HG03439 (cell line): ENCODE measurements at regions not wholly inside any gene's neighbourhood (a gene's known extent, or its start where the extent isn't known, plus 50 kb on each side); places are given as distances from the start of the nearest gene placed in this dataset.

Experiments used
- ATAC-seq: cut with Tn5 transposase; IDR thresholded peaks from one replicate; pipeline ENCODE4 v1.9.1; 2021; ENCODE audit warnings: mild to moderate bottlenecking, moderate library complexity; ENCODE audit not compliant: unreplicated experiment

GRCh38 chr4:62293551-62293950 lies 1093.4 kb downstream of the ADGRL3 start:
- no peak for ATAC-seq

- ATAC-seq, result no peak
These were observed 1092.8 kb downstream of the ADGRL3 start for GRCh38 chr4:62292911-62293310.

GRCh38 chr4:62288808-62289541 lies 1088.8 kb downstream of the ADGRL3 start:
- no peak for ATAC-seq

GRCh38 chr4:62285026-62285425 lies 1084.9 kb downstream of the ADGRL3 start:
- ATAC-seq, result no peak

- ATAC-seq, result no peak
These were observed 1079.6 kb downstream of the ADGRL3 start for GRCh38 chr4:62279689-62280088.

DNA sequence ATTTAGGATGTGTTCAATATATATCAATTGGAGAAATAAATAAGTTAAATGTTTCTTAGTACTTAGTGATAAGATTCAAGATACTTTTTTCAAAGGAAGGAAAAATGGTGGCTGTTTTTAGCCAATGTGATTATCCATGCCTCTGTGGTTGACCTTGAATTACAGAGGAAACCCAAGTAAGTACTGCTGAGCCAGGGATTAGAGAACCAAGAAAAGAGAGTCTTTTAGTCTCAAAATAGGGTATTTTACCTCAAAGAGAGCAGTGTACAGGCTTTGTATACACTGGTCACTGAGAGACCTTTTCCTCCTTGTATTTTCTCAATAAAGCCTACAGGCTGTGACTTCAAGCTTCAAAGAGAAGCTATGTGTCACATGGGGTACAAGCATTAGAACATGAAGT lies 1075.3 kb downstream of the ADGRL3 start:
- no peak for ATAC-seq

GRCh38 chr4:62274782-62275181 lies 1074.7 kb downstream of the ADGRL3 start:
- ATAC-seq, result no peak

DNA sequence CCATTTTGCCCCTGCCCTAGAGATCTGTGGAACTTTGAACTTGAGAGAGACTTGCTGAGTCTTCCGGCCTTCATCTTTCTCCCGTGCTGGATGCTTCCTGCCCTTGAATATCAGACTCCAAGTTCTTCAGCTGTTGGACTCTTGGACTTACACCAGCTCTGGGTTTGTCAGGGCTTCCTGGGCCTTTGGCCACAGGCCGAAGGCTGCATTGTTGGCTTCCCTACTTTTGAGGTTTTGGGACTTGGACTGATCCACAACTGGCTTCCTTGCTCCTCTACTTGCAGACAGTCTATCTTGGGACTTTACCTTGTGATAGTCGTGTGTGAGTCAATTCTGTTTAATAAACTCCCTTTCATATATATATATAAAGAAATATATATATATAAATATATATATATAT lies 1071.0 kb downstream of the ADGRL3 start:
- no peak for ATAC-seq

DNA sequence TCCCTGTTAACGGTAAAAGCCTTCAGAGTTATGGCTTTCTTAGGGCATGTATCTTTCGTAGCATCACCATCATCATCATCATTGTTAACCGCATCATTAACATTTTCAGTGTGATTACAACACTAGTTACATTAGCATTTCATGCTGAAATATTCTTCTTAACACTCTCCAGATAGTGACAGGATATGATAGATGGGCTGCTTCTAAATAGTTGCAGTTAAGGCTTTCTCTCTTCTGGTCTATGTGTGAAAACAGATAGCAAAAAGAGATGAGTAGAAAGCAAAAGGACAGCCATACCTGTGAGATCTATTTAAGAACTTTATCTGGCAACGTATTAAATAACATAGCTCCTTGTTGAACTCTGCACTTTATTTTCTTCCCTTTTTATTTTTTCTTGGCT lies 1069.8 kb downstream of the ADGRL3 start:
- ATAC-seq, result no peak

GRCh38 chr4:62263454-62263853 lies 1063.3 kb downstream of the ADGRL3 start:
- no peak for ATAC-seq

DNA sequence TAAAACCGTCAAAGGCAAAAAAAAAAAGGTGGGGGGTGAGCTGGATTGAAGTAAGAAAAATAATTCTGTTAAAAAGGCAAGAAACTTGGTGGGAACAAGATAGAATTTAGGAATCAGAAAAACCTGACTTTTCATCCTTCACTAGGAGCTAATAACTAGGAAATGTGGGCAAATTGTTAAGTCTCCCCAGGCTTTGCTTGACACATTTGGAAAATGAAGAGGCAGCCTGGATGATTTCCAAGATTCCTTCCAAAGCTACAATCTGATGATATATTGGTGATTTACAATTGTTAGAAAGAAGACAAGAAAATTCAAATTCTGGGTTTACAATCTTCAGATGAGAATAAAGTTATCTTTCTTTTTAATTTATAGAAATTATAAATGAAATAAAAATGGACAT lies 1062.5 kb downstream of the ADGRL3 start:
- ATAC-seq, result no peak

DNA sequence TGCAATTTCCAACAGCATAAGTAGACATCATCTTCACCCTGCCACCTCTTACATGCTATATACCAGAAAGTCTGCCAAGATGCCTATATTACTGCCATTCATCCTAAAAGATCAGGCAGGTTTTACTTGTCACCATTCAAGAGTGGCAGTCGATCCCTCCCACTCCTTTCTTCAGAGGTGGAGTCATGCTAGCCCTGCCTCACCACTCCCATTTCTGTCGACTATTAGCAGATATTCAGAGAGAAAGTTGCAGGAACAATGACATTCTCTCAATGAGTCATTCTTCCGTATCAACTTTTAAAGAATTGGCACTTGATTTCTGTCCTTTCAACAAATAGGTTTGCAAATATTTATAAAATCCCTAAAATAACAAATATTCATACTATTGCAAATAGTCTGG lies 1060.1 kb downstream of the ADGRL3 start:
- no peak for ATAC-seq

DNA sequence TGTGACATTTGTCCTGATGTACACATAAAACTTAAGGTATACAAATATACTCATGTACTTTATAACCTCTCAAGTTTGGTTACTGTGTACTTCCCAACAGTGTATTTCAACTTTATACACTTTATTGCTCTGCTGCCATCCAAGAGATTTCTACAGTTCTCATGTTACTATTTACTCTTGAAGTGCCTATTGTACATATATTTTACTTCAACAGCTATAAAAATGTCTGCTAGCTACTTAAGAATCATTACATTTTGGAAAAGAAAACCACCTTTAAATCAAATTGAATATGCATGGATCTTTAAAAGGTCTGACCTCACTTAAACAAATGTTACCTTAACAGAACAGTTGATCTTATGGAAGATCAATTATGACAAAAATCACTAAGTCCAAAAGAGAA lies 1056.4 kb downstream of the ADGRL3 start:
- no peak for ATAC-seq

DNA sequence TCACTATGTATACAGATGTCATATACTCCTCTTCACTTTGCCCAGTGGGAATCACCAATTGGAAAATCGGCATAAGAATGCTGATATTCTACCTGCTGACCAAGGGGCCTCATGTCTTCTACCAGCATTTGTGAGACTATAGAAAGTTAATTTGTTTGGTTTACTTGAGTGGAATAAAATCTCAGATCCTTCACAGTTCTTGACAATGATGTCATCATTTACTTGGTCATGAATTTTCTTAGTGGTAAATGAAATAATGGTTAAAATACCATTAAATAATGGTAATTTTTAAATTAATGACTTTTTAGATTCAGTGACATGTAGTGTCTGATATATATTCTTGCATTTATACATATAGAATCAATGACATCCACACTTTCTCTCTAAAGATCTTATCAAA lies 1052.6 kb downstream of the ADGRL3 start:
- no peak for ATAC-seq

DNA sequence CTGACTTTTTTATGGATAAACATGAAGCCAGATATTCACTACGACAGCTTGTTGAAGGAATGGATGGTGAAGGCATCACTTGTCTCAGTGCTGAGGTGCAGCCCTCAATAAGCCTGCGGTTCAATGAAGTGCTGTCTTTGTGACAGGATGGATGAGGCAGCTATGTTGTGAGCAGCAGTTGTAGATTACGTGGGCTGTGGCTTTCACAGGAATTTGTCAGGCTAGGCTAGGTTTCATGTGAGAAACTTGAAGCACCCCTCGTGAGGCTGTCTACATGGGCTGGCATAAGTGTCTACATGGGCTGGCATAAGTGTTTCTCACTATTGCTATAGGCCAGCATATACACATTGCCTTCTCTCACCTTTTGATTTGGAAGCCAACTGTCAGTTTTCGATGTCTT lies 1050.0 kb downstream of the ADGRL3 start:
- no peak for ATAC-seq

GRCh38 chr4:62243895-62244294 lies 1043.8 kb downstream of the ADGRL3 start:
- no peak for ATAC-seq

- no peak for ATAC-seq
These were observed 1035.8 kb downstream of the ADGRL3 start for GRCh38 chr4:62235911-62236310.

DNA sequence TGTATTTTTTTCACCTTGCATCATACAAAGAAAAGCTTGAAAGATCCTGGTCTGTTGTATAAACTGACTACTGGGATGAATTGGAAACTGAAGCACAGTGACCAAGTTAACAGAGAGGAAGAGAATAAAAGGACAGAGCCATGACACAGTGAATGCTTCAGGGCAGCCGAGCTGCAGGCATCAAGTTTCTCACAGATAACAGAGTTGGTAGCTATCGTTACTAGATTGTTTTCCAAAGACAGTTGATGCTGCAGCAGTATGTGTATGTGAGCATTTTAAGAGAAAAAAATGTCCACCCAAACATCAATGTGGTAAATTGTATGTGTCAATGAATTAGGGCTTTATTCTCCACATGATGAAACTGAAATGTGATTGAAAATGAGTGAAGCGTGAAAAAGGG lies 1032.7 kb downstream of the ADGRL3 start:
- no peak for ATAC-seq

DNA sequence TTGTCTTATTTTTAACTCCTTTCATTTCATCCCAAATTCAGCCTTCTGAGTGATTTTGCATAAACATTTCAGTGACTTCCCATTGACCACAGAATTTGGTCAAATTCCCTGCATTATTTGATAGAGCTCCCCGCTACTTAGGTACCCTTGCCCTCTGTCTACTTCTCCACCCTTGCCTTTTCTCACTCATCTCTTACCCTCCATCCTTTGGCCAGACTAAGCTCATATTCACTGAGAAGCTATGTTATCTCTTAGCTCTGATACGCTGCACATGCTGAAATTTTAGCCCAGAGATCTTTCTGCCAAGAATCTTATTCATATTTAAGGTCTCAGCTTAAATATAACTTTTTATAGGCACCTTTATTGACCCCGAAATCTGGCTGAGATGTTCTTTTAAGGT lies 1031.9 kb downstream of the ADGRL3 start:
- no peak for ATAC-seq

DNA sequence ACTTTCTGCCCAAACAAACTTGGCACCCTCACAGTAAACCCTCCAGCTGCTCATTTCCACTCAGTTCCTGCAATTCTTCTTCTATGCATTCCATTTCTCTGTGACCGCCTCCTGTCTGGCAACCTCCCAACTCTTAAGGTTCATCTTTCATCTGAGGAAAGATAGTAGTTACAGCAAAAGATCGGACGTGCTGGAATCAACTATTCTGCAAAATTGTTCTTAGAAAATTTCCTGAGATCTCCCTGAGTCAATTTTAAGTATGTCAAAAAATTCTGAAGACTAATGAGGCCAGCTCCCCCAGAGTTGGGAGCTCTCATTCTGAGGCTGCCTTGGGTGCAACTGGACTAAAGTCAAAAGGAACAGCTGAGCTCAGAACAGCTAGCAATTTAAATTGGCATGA lies 1026.0 kb downstream of the ADGRL3 start:
- ATAC-seq, result no peak

GRCh38 chr4:62222121-62222520 lies 1022.0 kb downstream of the ADGRL3 start:
- ATAC-seq, result no peak

- ATAC-seq, result no peak
These were observed 1010.4 kb downstream of the ADGRL3 start for GRCh38 chr4:62210486-62210885.

DNA sequence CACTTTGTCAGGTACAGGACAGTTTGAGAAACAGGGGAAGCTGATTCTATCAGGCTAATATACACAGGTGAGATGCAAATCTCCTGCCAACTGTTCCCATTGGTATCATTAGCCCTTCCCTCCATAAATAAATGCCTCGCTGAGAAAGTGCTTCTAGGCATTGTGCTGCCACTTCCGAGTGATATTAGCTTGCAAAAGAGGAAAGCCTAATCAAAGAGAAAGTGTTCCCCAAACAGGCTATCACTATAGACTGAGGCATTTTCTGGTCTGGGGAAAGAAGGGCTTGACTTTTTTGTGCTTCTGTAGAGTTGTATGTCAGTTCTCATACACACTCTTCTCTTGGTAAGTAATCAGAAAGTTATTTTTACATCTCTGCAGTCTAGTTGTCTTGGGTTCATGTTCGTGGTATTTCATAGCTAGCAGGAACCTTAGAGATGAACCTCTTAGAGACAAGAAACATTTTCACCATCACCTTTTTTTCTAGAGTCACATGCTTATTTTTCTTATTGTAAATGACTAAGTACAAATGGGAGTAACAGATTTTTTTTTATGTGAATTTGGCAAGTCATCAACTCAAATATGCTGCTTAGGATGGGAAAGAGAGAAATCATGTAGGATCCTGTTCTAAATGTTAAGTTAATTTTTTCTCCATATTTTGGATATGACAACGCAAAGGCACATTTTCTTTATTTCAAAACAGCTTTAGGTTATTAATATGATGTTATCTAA lies 1009.8 kb downstream of the ADGRL3 start:
- no peak for ATAC-seq
